Stimulated activated CD8-positive, alpha-beta memory T cell treated with anti-CD3 and anti-CD28 coated beads, Interleukin-12 subunit alpha, Interleukin-12 subunit beta, amount 100 ng/mL, for 1 hour (primary cell): ENCODE measurements at regions not wholly inside any gene's neighbourhood (a gene's known extent, or its start where the extent isn't known, plus 50 kb on each side); places are given as distances from the start of the nearest gene placed in this dataset.

ENCODE experiments used
- DNase-seq: peaks from one replicate; pipeline ENCODE4 v3.0.0-alpha.2; 2020; ENCODE audit warnings: low read depth

- DNase-seq: no peak
These were observed 201.1 kb upstream of the MVB12B start for GRCh38 chr9:126125577-126125976.

GRCh38 chr9:126125992-126126409 is 200.6 kb upstream of the MVB12B start:
- DNase-seq: no peak

GRCh38 chr9:126126807-126127206 is 199.8 kb upstream of the MVB12B start:
- no peak for DNase-seq

GRCh38 chr9:126127591-126127990 is 199.0 kb upstream of the MVB12B start:
- no peak for DNase-seq

- no peak for DNase-seq
These were observed 198.0 kb upstream of the MVB12B start for GRCh38 chr9:126128494-126129142.

GRCh38 chr9:126131066-126132010 is 195.3 kb upstream of the MVB12B start:
- DNase-seq: no peak

GRCh38 chr9:126132746-126133145 is 193.9 kb upstream of the MVB12B start:
- no peak for DNase-seq

- no peak for DNase-seq
These were observed 182.4 kb upstream of the MVB12B start for GRCh38 chr9:126144196-126144595.

GRCh38 chr9:126144603-126145456 is 181.8 kb upstream of the MVB12B start:
- DNase-seq: no peak

GRCh38 chr9:126145887-126146253 is 180.8 kb upstream of the MVB12B start:
- no peak for DNase-seq

- no peak for DNase-seq
These were observed 180.1 kb upstream of the MVB12B start for GRCh38 chr9:126146254-126147145.

- DNase-seq: no peak
These were observed 179.3 kb upstream of the MVB12B start for GRCh38 chr9:126147186-126147935.

GRCh38 chr9:126147936-126148870 is 178.4 kb upstream of the MVB12B start:
- no peak for DNase-seq

GRCh38 chr9:126148994-126149393 is 177.6 kb upstream of the MVB12B start:
- no peak for DNase-seq

GRCh38 chr9:126149661-126150060 is 177.0 kb upstream of the MVB12B start:
- DNase-seq: no peak

GRCh38 chr9:126150411-126151030 is 176.1 kb upstream of the MVB12B start:
- no peak for DNase-seq

GRCh38 chr9:126151031-126151685 is 175.5 kb upstream of the MVB12B start:
- DNase-seq: no peak

- DNase-seq: no peak
These were observed 174.9 kb upstream of the MVB12B start for GRCh38 chr9:126151686-126152134.
